Suprapubic skin (tissue), 4 donors: ENCODE measurements at regions not wholly inside any gene's neighbourhood (a gene's known extent, or its start where the extent isn't known, plus 50 kb on each side); places are given as distances from the start of the nearest gene placed in this dataset.
"Not testable (repeated sequence)": the region's sequence is repeated elsewhere in the genome, so short reads cannot be mapped to it uniquely, and the experiment has no call there.

Experiments used
- CTCF ChIP-seq, 2 donors: fragments of 200-600 bp in 1 of 2; fragments of 450-650 bp in 1 of 2; sonication (generic) in 1 of 2; IDR thresholded peaks; one replicate each; pipeline ENCODE4 v1.5.1; 2016 to 2019; ENCODE audit warnings: antibody characterized with exemption in 2 of 2, mild to moderate bottlenecking in 1 of 2, moderate library complexity in 1 of 2
- POLR2A ChIP-seq, 2 donors: fragments of 450-650 bp; IDR thresholded peaks; one replicate each; pipeline ENCODE4 v1.6.1; 2017; ENCODE audit warnings: antibody characterized with exemption in 2 of 2, mild to moderate bottlenecking in 2 of 2, moderate library complexity in 2 of 2
- POLR2AphosphoS5 ChIP-seq, 3 donors: sonication (generic); formaldehyde crosslinking; IDR thresholded peaks; one replicate each; pipeline ENCODE4 v1.6.1; 2017; ENCODE audit warnings: antibody characterized with exemption in 3 of 3

- not testable (repeated sequence) for TF ChIP-seq CTCF, POLR2AphosphoS5, POLR2A (IDR thresholded peaks at IDR 0.05)
Measured at GRCh38 chr1:120276710-120277109, 100.4 kb upstream of the SEC22B start.
